Upper lobe of left lung (tissue), 4 donors: ENCODE measurements at regions not wholly inside any gene's neighbourhood (a gene's known extent, or its start where the extent isn't known, plus 50 kb on each side); places are given as distances from the start of the nearest gene placed in this dataset.

Experiments
- CTCF ChIP-seq, 6 experiments: fragments of 450-650 bp in 4 of 6; fragments of 200-600 bp in 2 of 6; sonication (generic) in 2 of 6; IDR thresholded peaks; one replicate each; pipeline ENCODE4 v1.5.1; 2016 to 2019; ENCODE audit warnings: antibody characterized with exemption in 6 of 6
- EP300 ChIP-seq, 4 donors: sonication (generic); formaldehyde crosslinking; IDR thresholded peaks; one replicate each; pipeline ENCODE4 v1.5.1; 2017; ENCODE audit warnings: antibody characterized with exemption in 4 of 4, control low read depth in 2 of 4
- POLR2A ChIP-seq, 4 donors: fragments of 450-650 bp; IDR thresholded peaks; one replicate each; pipeline ENCODE4 v1.5.1; 2016 to 2017; ENCODE audit warnings: antibody characterized with exemption in 4 of 4, mild to moderate bottlenecking in 2 of 4

GRCh38 chr4:111808174-111808573 is 337.1 kb upstream of the FAM241A start:
- TF ChIP-seq POLR2A (IDR thresholded peaks at IDR 0.05): no peak
- TF ChIP-seq EP300 (IDR thresholded peaks at IDR 0.05): no peak
- TF ChIP-seq CTCF (IDR thresholded peaks at IDR 0.05): no peak
